ENCODE measurements at regions not wholly inside any gene's neighbourhood (a gene's known extent, or its start where the extent isn't known, plus 50 kb on each side); places are given as distances from the start of the nearest gene placed in this dataset.

- Histone ChIP-seq H3K4me1 (peaks cover 0 to 5% of the 10 kb centered on the region in 2 donors), H3K27me3 (no peaks in the 10 kb centered on the region), H3K36me3 (no peaks in the 10 kb centered on the region), H3K27ac (no peak overlapping the region), H3K9me3 (no peaks in the 10 kb centered on the region), H3K4me3 (replicated peaks in 1 of 3) (no peak overlapping the region)
- peak; percentile 45 to 48 for DNase-seq
- TF ChIP-seq CTCF (IDR thresholded peaks at IDR 0.05) (no peak), POLR2A (IDR thresholded peaks at IDR 0.05) (no peak)
- WGBS, 2 donors = 31 to 38% methylated on average over 10 of the region's 10 CpGs
- intact Hi-C loops (cut with DNase I) = no loop called here
These were observed 2494.9 kb upstream of the PCDH20 start for GRCh38 chr13:63910511-63910910.

- intact Hi-C loops (cut with DNase I) = no loop called here
- Histone ChIP-seq H3K27me3 (no peaks in the 10 kb centered on the region), H3K4me1 (peaks cover 0 to 5% of the 10 kb centered on the region in 2 donors), H3K9me3 (no peaks in the 10 kb centered on the region), H3K4me3 (replicated peaks in 1 of 3) (no peak overlapping the region), H3K27ac (no peak overlapping the region), H3K36me3 (no peaks in the 10 kb centered on the region)
- DNase-seq = no peak
- 75 to 83% methylated on average over 6 of the region's 6 CpGs for WGBS, 2 donors
- TF ChIP-seq POLR2A (IDR thresholded peaks at IDR 0.05) = no peak
- no peak for TF ChIP-seq CTCF (IDR thresholded peaks at IDR 0.05)
These were observed 2494.2 kb upstream of the PCDH20 start for GRCh38 chr13:63909726-63910375.

- 95% methylated on average over 9 of the region's 9 CpGs for WGBS, 2 donors
- TF ChIP-seq CTCF (IDR thresholded peaks at IDR 0.05) (no peak), POLR2A (IDR thresholded peaks at IDR 0.05) (no peak)
- Histone ChIP-seq H3K9me3 (no peaks in the 10 kb centered on the region), H3K4me3 (replicated peaks in 1 of 3) (no peak overlapping the region), H3K27me3 (no peaks in the 10 kb centered on the region), H3K27ac (no peak overlapping the region), H3K4me1 (no peaks in the 10 kb centered on the region), H3K36me3 (no peaks in the 10 kb centered on the region)
- intact Hi-C loops (cut with DNase I) = no loop called here
- DNase-seq = no peak
These were observed 2486.5 kb upstream of the PCDH20 start for GRCh38 chr13:63902141-63902540.

GRCh38 chr13:63901630-63902029, 2486.0 kb upstream of the PCDH20 start:
- no peaks in the 10 kb centered on the region for H3K9me3 ChIP-seq
- no peak overlapping the region for H3K27ac ChIP-seq
- no peaks in the 10 kb centered on the region for H3K36me3 ChIP-seq
- no peak overlapping the region for H3K4me3 ChIP-seq (replicated peaks in 1 of 3)
- H3K4me1 ChIP-seq = no peaks in the 10 kb centered on the region
- intact Hi-C loops (cut with DNase I) = no loop called here
- TF ChIP-seq POLR2A (IDR thresholded peaks at IDR 0.05) = no peak
- TF ChIP-seq CTCF (IDR thresholded peaks at IDR 0.05) = no peak
- no peak for DNase-seq
- WGBS, 2 donors = 91 to 93% methylated on average over 5 of the region's 5 CpGs
- H3K27me3 ChIP-seq = no peaks in the 10 kb centered on the region

GRCh38 chr13:63900406-63900805, 2484.8 kb upstream of the PCDH20 start:
- TF ChIP-seq POLR2A (IDR thresholded peaks at IDR 0.05) (no peak), CTCF (IDR thresholded peaks at IDR 0.05) (no peak)
- WGBS, 2 donors = 94 to 98% methylated on average over 1 of the region's 1 CpG
- no peaks in the 10 kb centered on the region for H3K9me3 ChIP-seq
- H3K27me3 ChIP-seq = no peaks in the 10 kb centered on the region
- H3K27ac ChIP-seq = no peak overlapping the region
- no peaks in the 10 kb centered on the region for H3K4me1 ChIP-seq
- no peak for DNase-seq
- H3K4me3 ChIP-seq (replicated peaks in 1 of 3) = no peak overlapping the region
- H3K36me3 ChIP-seq = no peaks in the 10 kb centered on the region
- intact Hi-C loops (cut with DNase I) = no loop called here
